ENCODE measurements at regions not wholly inside any gene's neighbourhood (a gene's known extent, or its start where the extent isn't known, plus 50 kb on each side); places are given as distances from the start of the nearest gene placed in this dataset.

DNA sequence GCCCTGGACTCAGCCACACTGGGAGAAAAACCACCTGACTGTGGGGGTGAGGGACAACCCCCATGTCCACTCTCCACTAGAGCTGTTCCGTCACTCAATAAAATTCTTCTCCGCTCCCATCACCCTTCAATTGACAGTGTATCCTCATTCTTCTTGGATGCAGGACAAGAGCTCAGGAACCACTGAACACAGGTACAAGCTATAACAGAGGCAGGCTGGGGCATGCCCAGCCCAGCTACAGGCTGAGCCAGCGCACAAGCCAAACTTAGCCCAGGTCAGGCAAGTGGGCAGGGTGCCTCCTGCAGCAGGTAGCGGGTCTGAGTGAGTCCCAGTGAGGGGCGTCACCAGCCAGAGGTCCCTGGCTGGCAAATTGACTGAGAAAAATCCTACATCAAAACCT is 183.4 kb downstream of the HINT1 start:
- no peak overlapping the region for H3K27ac Mint-ChIP-seq
- H3K27me3 Mint-ChIP-seq, result no peaks in the 10 kb centered on the region
- H3K36me3 Mint-ChIP-seq, result no peaks in the 10 kb centered on the region
- DNase-seq, result no peak
- H3K9me3 Mint-ChIP-seq, result no peaks in the 10 kb centered on the region
- H3K4me3 Mint-ChIP-seq, result no peak overlapping the region
- H3K4me1 Mint-ChIP-seq, result no peaks in the 10 kb centered on the region

DNA sequence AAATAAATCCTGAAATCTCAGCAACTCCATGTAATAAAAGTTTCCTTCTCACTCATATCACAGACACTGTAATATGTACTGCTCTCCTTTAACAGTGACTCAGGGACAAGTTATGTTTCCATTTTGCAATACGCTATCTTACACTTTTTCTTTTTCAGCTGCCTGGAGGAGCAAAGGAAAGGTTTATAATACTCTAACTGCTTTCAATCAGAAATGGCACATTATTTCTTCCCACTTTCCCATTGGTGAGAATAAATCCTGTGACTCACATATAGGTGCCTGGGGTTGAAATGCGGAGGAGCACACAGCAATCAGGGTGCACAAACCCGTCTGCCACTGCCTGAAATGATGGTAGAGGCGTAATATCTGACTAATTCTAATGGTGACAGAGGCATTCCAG is 186.6 kb downstream of the HINT1 start:
- Mint-ChIP-seq H3K27me3 (no peaks in the 10 kb centered on the region), H3K36me3 (no peaks in the 10 kb centered on the region)

DNA sequence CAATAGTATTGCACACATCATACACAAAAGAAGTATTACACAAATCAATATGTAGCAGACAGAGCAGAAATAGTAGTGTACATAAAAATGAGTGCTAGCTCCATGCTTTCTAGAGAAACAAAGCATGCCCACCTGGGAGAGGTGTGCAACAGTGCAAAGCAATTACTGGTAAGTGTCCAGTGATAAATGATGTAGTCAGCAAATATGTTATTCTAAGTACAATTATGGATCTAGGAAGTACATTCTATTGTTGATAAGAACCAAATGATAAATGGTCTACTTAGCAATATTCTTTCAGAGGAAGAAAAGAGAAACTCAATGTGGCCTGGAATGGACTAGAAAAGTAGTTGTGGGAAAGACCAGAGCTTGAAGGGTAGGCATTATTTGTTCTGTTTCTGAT is 188.6 kb downstream of the HINT1 start:
- H3K9me3 Mint-ChIP-seq, result no peaks in the 10 kb centered on the region
- H3K27ac Mint-ChIP-seq, result no peak overlapping the region
- no peaks in the 10 kb centered on the region for H3K4me1 Mint-ChIP-seq
- no peak for DNase-seq
- H3K4me3 Mint-ChIP-seq, result no peak overlapping the region
- no peaks in the 10 kb centered on the region for H3K27me3 Mint-ChIP-seq
- H3K36me3 Mint-ChIP-seq, result no peaks in the 10 kb centered on the region

More for the DNA sequence above, 186.6 kb downstream of the HINT1 start:
- H3K9me3 Mint-ChIP-seq, result no peaks in the 10 kb centered on the region
- no peak for DNase-seq
- no peaks in the 10 kb centered on the region for H3K4me1 Mint-ChIP-seq
- no peak overlapping the region for H3K4me3 Mint-ChIP-seq
- no peak overlapping the region for H3K27ac Mint-ChIP-seq

DNA sequence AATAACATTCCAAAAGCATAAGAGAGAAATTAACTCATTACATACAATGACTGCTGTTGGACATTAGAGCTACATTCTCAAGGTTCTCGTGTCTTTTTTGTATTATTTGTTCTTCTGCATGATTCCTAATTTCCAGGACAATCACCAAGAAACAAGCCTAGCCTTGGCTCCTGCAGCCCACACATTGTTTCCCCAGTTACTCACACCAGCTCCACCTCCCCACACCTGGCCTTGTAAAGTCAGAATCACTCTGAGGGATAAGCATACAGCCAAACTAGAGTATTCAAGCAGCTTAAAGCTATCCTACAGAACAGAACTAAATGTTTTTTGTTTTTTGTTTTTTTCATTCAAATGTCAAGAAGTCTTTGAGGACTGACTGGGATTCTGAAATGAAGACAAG is 189.2 kb downstream of the HINT1 start:
- H3K27me3 Mint-ChIP-seq, result no peaks in the 10 kb centered on the region
- no peak overlapping the region for H3K4me3 Mint-ChIP-seq
- H3K4me1 Mint-ChIP-seq, result no peaks in the 10 kb centered on the region
- no peak overlapping the region for H3K27ac Mint-ChIP-seq
- H3K36me3 Mint-ChIP-seq, result no peaks in the 10 kb centered on the region
- no peak for DNase-seq
- H3K9me3 Mint-ChIP-seq, result no peaks in the 10 kb centered on the region

DNA sequence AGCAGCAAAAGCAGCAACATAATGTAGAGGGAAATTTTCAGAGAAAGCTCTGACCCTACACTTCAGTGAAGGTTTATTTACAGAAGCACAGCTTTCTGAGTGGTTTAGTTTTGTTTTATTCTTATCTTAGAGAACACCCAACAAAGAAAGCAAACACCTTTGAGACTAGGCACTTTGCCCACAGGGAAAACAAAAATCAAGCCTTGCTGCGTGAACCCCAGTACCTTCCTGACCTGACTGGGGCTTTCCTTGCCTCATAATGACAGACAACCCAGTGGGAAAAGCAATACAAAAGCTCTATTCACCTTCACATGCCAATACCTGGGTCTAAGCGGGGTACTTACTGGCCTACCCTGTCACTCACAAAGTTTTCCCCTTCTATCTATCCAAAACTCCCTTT is 189.8 kb downstream of the HINT1 start:
- Mint-ChIP-seq H3K27ac (no peak overlapping the region), H3K4me3 (no peak overlapping the region), H3K9me3 (no peaks in the 10 kb centered on the region), H3K36me3 (no peaks in the 10 kb centered on the region), H3K4me1 (no peaks in the 10 kb centered on the region), H3K27me3 (no peaks in the 10 kb centered on the region)
- DNase-seq, result no peak

DNA sequence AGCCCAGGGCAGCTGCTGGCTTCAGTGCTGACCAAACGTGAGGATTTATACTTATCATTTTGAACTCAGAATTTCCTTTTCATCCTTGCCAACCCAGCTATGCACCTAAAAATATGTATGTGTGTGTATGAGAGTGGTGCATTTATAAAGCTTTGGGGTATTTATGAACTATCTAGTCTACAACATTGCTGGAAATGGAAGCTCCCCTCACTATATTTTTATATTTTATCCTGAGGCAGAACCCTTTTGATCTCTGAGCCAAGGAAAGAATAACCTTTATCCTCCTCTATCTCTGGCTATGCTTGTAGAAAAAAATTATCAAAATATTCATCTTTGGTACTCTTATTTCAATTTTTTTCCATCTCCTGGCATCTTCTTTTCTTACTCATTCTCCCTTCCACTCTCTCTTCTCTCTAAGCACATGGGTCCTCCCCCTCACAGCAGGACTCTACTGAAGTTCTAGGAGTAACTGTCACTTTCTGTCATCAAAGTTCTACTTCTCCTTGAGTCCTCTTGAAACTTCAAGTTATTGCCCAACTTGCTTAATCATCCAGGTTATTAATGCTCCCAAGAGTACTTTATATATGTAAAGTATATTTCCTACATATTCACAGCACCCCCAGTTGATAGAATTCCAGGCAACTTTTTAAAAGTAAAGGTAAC is 190.9 kb downstream of the HINT1 start:
- no peaks in the 10 kb centered on the region for H3K9me3 Mint-ChIP-seq

DNA sequence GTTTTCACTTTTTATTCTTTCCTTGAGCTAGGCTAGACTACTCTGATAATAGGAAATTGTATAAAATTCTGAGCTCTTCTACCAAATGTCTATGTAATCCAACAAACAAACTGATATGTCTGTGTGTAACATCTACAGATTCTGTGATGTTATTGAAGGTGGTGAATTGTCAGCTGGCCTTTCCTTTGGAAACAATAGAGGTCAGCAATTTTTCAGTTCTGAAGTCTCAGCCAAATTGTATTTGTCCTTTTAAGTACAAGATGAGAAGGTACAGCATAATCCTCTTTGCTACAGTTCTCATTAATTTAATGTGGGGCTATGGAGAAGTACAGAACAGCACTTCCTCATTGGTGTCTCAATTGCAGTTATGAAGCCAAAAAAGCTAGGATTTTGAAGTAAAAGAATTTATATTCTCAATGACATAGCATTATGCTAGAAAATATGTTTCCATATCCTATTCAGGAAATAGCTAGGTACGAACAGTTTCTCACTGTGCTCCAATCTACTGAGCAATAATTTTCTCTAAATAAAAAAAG is 198.0 kb downstream of the HINT1 start:
- Mint-ChIP-seq H3K9me3 (peaks cover 6% of the 10 kb centered on the region), H3K4me1 (no peaks in the 10 kb centered on the region), H3K27me3 (no peaks in the 10 kb centered on the region), H3K4me3 (no peak overlapping the region), H3K27ac (no peak overlapping the region), H3K36me3 (no peaks in the 10 kb centered on the region)
- no peak for DNase-seq

More for the DNA sequence above, 190.9 kb downstream of the HINT1 start:
- Mint-ChIP-seq H3K4me3 (no peak overlapping the region), H3K27me3 (no peaks in the 10 kb centered on the region), H3K4me1 (no peaks in the 10 kb centered on the region), H3K36me3 (no peaks in the 10 kb centered on the region), H3K27ac (no peak overlapping the region)
- DNase-seq, result no peak

DNA sequence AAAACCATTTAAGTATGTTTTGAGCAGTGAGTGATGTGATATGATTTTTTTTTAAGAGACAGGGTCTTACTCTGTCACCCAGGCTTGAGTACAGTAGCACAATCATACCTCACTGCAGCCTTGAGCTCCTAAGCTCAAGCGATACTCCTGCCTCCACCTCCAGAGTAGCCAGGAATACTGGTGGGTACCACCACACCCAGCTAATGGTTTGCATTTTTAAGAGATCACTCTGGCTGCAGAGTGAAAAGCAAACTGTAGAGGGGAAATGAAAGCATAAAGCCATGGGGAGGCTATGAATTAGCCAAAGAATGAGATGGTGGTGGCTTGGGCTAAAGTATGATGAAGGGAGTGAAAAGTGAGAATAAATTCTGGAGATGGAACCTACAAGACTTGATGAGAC is 199.1 kb downstream of the HINT1 start:
- Mint-ChIP-seq H3K36me3 (no peaks in the 10 kb centered on the region), H3K4me3 (no peak overlapping the region), H3K27ac (no peak overlapping the region), H3K9me3 (peaks cover 9% of the 10 kb centered on the region), H3K27me3 (no peaks in the 10 kb centered on the region), H3K4me1 (no peaks in the 10 kb centered on the region)
- no peak for DNase-seq

DNA sequence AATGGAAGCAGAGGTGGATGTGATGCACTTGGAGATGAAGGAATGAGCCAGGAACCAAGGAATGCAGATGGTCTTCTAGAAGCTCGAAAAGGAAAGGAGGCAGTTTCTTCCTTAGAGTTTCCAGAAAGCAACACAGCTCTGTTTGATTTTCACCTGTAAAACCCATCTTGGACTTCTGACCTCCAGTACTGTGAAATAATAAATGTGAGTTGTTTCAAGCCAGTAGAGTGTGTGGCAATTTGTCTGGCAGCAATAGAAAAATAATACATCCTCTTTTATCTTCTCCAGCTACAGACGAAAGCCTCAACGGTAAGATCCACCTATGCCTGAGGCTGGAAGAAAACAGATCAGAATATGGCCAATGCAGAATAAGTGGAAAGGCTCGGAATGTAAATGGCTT is 199.7 kb downstream of the HINT1 start:
- no peaks in the 10 kb centered on the region for H3K36me3 Mint-ChIP-seq
- H3K9me3 Mint-ChIP-seq, result peaks cover 12% of the 10 kb centered on the region
- no peaks in the 10 kb centered on the region for H3K27me3 Mint-ChIP-seq
- no peak overlapping the region for H3K4me3 Mint-ChIP-seq
- H3K27ac Mint-ChIP-seq, result no peak overlapping the region
- no peak for DNase-seq
- H3K4me1 Mint-ChIP-seq, result no peaks in the 10 kb centered on the region

DNA sequence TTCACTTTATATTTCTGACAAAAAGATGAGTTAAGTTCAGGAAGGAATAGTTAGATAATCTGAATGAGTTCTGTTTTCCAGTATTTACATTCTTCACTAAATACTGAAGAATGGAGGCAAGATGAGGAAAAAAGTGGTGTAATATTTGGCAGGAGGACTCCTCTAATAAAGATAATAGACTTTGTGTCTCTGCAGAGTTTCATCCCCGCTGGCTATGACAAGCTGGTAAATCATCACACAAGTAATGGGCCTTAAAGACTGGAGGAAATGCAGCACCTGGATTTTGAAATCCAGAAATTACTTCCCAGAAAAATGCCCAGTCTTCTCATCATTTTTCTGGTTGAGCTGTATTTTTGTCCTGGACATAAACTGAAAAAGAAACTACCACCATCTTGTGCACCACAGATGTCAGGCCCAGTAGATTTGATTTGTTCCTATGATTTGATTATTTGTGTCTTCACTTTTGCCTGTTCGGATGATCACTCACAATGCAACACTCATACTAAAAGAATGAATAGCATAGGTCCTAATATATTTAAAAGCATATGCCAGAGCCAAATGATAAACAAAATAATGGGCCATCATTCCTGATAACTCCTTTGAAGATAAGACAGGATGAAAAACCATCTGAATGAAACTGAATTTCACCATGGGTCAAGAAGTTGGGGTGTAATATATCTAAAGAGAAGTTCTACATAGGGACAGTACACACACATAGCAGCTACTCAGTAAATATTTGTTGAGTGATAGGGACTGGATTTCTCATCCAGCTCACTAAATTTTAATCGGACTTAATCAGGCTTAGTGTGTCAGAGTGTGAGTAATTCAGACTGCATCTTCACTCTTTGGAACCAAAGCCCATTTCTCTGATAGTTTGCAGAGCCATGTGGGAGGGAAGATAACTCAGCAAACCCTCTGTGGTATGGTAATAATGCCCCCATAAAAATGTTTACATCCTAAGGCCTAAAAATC is 200.5 kb downstream of the HINT1 start:
- Mint-ChIP-seq H3K4me3 (no peak overlapping the region), H3K4me1 (no peaks in the 10 kb centered on the region), H3K27me3 (no peaks in the 10 kb centered on the region), H3K9me3 (peaks cover 12% of the 10 kb centered on the region), H3K36me3 (no peaks in the 10 kb centered on the region), H3K27ac (no peak overlapping the region)
- DNase-seq, result no peak

DNA sequence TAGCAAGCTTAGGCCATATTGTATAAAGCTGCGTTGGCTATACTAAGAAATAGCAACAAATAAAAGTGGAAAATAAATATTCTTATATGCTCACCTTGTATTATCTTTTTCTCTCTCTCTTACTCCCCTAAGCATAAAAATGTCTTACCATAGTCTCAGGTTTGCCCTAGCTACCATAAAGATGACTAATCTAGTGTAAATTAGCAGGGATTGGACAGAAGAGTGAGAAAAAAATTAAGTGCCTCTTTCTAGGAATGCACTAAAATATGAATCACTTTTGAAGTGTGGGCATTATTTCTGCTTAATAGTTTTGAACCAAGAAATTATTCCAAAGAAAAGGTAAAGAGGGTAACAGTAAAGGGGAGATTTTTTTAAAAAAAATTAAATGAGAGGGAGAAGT is 201.3 kb downstream of the HINT1 start:
- DNase-seq, result no peak
- Mint-ChIP-seq H3K36me3 (no peaks in the 10 kb centered on the region), H3K27ac (no peak overlapping the region), H3K9me3 (peaks cover 12% of the 10 kb centered on the region), H3K4me1 (no peaks in the 10 kb centered on the region), H3K4me3 (no peak overlapping the region), H3K27me3 (no peaks in the 10 kb centered on the region)

DNA sequence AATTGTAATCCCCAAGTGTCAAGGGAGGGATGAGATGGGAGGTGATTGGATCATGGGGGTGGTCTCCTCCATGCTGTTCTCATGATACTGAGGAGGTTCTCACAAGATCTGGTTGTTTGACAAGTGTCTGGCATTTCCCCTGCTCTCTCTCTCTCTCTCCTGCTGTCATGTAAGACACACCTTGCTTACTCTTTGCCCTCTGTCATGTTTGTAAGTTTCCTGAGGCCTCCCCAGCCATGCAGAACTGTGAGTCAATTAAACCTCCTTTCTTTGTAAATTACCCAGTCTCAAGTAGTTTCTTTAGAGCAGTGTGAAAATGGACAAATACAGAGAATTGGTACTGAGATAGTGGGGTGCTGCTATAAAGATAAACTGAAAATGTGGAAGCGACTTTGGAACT is 207.9 kb downstream of the HINT1 start:
- H3K27me3 Mint-ChIP-seq, result no peaks in the 10 kb centered on the region
- H3K36me3 Mint-ChIP-seq, result no peaks in the 10 kb centered on the region
- no peaks in the 10 kb centered on the region for H3K4me1 Mint-ChIP-seq
- no peak overlapping the region for H3K27ac Mint-ChIP-seq
- H3K9me3 Mint-ChIP-seq, result peaks cover 13% of the 10 kb centered on the region
- DNase-seq, result no peak
- no peak overlapping the region for H3K4me3 Mint-ChIP-seq

DNA sequence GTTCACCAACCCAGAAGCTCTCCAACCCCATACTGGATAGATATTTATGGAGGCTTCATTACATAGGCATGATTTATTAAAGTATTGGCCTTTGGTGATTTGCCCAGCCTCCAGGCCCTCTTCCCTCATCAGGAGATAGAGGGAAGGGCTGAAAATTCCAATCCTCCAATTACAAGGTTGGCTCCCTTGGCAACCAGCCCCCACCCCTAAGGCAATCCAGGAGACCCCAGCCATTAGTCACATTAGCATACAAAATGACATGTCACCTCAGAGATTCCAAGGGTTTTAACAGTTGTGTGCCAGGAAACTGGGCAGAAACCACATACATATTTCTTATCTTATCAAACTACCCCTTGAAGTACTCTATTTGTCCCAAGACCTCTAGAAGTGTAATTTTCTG is 210.0 kb downstream of the HINT1 start:
- Mint-ChIP-seq H3K27me3 (no peaks in the 10 kb centered on the region), H3K4me3 (no peak overlapping the region), H3K36me3 (no peaks in the 10 kb centered on the region), H3K4me1 (no peaks in the 10 kb centered on the region), H3K9me3 (peaks cover 6% of the 10 kb centered on the region), H3K27ac (no peak overlapping the region)
- no peak for DNase-seq

DNA sequence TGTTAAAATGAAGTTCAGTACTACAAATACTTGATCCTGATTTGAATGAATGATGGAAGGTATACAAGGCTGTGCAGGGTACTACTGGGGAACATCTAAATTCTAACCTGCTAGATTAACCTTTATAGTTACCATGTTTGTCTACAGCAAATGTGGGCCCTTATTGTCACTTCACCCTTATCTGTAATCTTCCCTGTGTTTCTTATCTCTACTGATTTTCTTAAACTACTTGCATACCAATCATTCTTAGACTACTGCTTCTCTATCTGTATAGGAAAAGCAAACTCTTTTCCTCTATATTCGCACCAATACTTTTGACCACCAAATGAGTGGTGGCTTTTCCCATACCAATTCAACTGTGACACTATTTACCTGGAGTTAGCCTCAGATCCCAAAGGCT is 210.7 kb downstream of the HINT1 start:
- Mint-ChIP-seq H3K36me3 (no peaks in the 10 kb centered on the region), H3K27ac (no peak overlapping the region), H3K9me3 (peaks cover 6% of the 10 kb centered on the region), H3K4me3 (no peak overlapping the region), H3K4me1 (no peaks in the 10 kb centered on the region), H3K27me3 (no peaks in the 10 kb centered on the region)
- no peak for DNase-seq

DNA sequence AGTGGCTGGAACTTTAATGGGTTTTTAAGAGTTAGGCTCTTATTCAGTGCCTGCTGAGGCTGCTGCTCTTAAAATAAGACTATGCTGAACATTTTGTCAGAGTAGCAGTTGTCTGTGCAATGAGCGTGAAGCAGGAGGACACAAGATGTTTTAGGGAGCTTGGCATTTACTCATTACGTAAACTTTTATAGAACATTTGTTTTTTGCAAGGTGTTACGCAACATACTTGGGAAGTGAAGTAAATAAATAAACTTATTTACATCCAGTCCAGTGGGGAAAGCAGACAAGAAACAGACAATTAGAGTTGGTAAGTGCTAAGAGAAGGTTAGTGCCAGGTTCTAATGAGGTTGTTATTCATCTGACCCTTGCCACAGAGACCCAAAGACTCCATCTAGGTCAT is 226.0 kb downstream of the HINT1 start:
- Mint-ChIP-seq H3K4me3 (no peak overlapping the region), H3K4me1 (no peaks in the 10 kb centered on the region), H3K27ac (no peak overlapping the region), H3K27me3 (no peaks in the 10 kb centered on the region), H3K36me3 (no peaks in the 10 kb centered on the region), H3K9me3 (no peaks in the 10 kb centered on the region)
- no peak for DNase-seq
